SU-DHL-6 (cell line): ENCODE measurements at regions not wholly inside any gene's neighbourhood (a gene's known extent, or its start where the extent isn't known, plus 50 kb on each side); places are given as distances from the start of the nearest gene placed in this dataset.

Experiments
- H2AFZ ChIP-seq: fragments of 200-600 bp; sonication (generic); 2 replicates; pipeline ENCODE4 v1.6.1; 2014; ENCODE audit warnings: low read depth, mild to moderate bottlenecking, moderate library complexity, mixed read lengths, antibody characterized with exemption, low read length; ENCODE audit not compliant: severe bottlenecking
- H3F3A ChIP-seq: fragments of 200-600 bp; shearing (Covaris generic); 2 replicates; pipeline ENCODE4 v1.6.0; 2016; ENCODE audit warnings: antibody characterized with exemption, mild to moderate bottlenecking; ENCODE audit not compliant: insufficient read depth
- H3K27ac ChIP-seq: fragments of 200-600 bp; sonication (generic); 2 replicates; pipeline ENCODE4 v1.5.1; 2016; ENCODE audit warnings: low read depth, mild to moderate bottlenecking, low read length, moderate library complexity, mixed read lengths
- H3K27me3 ChIP-seq: fragments of 200-600 bp; sonication (generic), shearing (Covaris generic); 2 replicates; pipeline ENCODE4 v1.6.0; 2014; ENCODE audit warnings: mild to moderate bottlenecking, low read length
- H3K36me3 ChIP-seq: fragments of 200-600 bp; sonication (generic); 2 replicates; pipeline ENCODE4 v1.6.1; 2014; ENCODE audit warnings: mild to moderate bottlenecking, low read length, mixed read lengths
- H3K4me2 ChIP-seq: fragments of 300-600, 200-600 bp; shearing (Covaris generic), sonication (generic); 2 replicates; pipeline ENCODE4 v1.6.0; 2014; ENCODE audit warnings: low read length, low read depth, mild to moderate bottlenecking; ENCODE audit not compliant: poor library complexity, severe bottlenecking
- H3K4me3 ChIP-seq: fragments of 200-600 bp; sonication (generic); 2 replicates; pipeline ENCODE4 v1.5.1; 2014; ENCODE audit warnings: antibody characterized with exemption, low read length, mild to moderate bottlenecking, mixed read lengths; ENCODE audit not compliant: insufficient read depth, poor library complexity, severe bottlenecking
- H3K79me2 ChIP-seq: fragments of 200-600 bp; sonication (generic); 2 replicates; pipeline ENCODE4 v1.6.1; 2014; ENCODE audit warnings: mild to moderate bottlenecking, low read length, moderate library complexity; ENCODE audit not compliant: insufficient read depth
- H3K9ac ChIP-seq: fragments of 200-600 bp; sonication (generic); 2 replicates; pipeline ENCODE4 v1.7.0; 2014; ENCODE audit warnings: mild to moderate bottlenecking, low read length
- H3K9me2 ChIP-seq: fragments of 200-600 bp; sonication (generic); replicated peaks from 2 replicates; pipeline ENCODE4 v1.6.1; 2014; ENCODE audit warnings: low read length; ENCODE audit not compliant: insufficient read depth
- H3K9me3 ChIP-seq: fragments of 200-600 bp; sonication (generic); 2 replicates; pipeline ENCODE4 v1.6.1; 2014; ENCODE audit warnings: low read length, mixed read lengths; ENCODE audit not compliant: insufficient read depth
- H4K20me1 ChIP-seq: fragments of 200-600 bp; sonication (generic); 2 replicates; pipeline ENCODE4 v1.6.1; 2014; ENCODE audit warnings: low read depth, mild to moderate bottlenecking, antibody characterized with exemption, low read length, moderate library complexity, mixed read lengths
- EZH2phosphoT487 ChIP-seq: fragments of 200-600 bp; sonication (generic), shearing (Covaris generic); conservative IDR thresholded peaks from 2 replicates; pipeline ENCODE4 v1.6.1; 2018; ENCODE audit warnings: mild to moderate bottlenecking, antibody characterized with exemption, low read length, moderate library complexity, mixed read lengths
- TF ChIP-seq, protein P1 (sequence below): fragments of 200-600 bp; sonication (generic); IDR thresholded peaks from one replicate; pipeline ENCODE4 v1.5.1; 2017; ENCODE audit warnings: antibody characterized with exemption, mild to moderate bottlenecking, low read length, moderate library complexity; ENCODE audit not compliant: insufficient read depth, poor library complexity, severe bottlenecking

DNA sequence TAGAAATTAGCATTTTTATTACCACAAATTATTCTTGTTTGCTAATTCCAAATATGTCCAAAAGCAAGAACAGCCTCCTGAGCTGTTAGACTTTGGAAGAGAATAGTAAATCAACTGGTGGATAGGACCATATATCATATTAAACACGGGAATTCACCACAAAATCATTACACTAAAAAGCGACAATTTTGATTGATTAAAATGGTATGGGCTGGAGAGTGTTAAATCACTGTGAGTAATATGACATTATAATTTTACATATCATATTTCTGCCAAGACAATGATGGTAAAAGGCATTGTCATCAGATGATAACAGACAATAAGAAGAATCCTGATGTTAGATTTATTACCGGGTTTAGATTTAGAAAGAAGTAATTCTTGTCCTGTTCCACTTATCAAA, 107.2 kb upstream of the ARRDC3 start:
- Histone ChIP-seq H3K9me3 (no peaks in the 10 kb centered on the region), H3K27me3 (no peaks in the 10 kb centered on the region), H3F3A (no peaks in the 10 kb centered on the region), H3K9ac (no peak overlapping the region), H2AFZ (no peak overlapping the region), H3K9me2 (no peaks in the 10 kb centered on the region), H3K79me2 (no peaks in the 10 kb centered on the region), H3K36me3 (no peaks in the 10 kb centered on the region), H4K20me1 (no peaks in the 10 kb centered on the region), H3K27ac (no peak overlapping the region), H3K4me2 (no peak overlapping the region), H3K4me3 (no peak overlapping the region)
- TF ChIP-seq, protein P1, sequence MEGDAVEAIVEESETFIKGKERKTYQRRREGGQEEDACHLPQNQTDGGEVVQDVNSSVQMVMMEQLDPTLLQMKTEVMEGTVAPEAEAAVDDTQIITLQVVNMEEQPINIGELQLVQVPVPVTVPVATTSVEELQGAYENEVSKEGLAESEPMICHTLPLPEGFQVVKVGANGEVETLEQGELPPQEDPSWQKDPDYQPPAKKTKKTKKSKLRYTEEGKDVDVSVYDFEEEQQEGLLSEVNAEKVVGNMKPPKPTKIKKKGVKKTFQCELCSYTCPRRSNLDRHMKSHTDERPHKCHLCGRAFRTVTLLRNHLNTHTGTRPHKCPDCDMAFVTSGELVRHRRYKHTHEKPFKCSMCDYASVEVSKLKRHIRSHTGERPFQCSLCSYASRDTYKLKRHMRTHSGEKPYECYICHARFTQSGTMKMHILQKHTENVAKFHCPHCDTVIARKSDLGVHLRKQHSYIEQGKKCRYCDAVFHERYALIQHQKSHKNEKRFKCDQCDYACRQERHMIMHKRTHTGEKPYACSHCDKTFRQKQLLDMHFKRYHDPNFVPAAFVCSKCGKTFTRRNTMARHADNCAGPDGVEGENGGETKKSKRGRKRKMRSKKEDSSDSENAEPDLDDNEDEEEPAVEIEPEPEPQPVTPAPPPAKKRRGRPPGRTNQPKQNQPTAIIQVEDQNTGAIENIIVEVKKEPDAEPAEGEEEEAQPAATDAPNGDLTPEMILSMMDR: no peak
- TF ChIP-seq EZH2phosphoT487: no peak

DNA sequence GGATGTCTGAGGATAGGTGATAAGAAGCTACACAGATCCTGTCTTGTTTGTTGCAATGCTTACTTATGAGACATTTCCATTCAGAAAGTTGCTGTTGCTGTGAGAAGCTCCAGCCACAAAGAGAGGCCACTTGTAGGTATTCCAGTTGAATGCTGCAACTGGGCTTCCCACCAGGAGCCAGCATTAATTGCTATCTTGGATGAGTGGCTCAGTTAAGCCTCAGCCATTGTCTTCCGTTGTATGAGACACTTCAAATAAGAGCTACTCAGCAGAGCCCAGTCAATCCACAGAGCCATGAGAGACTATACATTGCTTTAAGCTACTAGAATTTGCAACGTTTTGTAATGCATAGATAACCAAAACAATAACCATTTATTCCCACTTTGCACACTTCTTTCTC, 104.3 kb upstream of the ARRDC3 start:
- H2AFZ ChIP-seq: no peak overlapping the region
- H3K27me3 ChIP-seq: no peaks in the 10 kb centered on the region
- H3K9ac ChIP-seq: no peak overlapping the region
- no peak overlapping the region for H3K4me3 ChIP-seq
- no peak for TF ChIP-seq EZH2phosphoT487
- TF ChIP-seq, protein P1: no peak
- H3K9me2 ChIP-seq: no peaks in the 10 kb centered on the region
- no peak overlapping the region for H3K27ac ChIP-seq
- no peaks in the 10 kb centered on the region for H3K79me2 ChIP-seq
- no peaks in the 10 kb centered on the region for H3F3A ChIP-seq
- no peaks in the 10 kb centered on the region for H3K9me3 ChIP-seq
- no peak overlapping the region for H3K4me2 ChIP-seq
- H4K20me1 ChIP-seq: no peaks in the 10 kb centered on the region
- no peaks in the 10 kb centered on the region for H3K36me3 ChIP-seq

GRCh38 chr5:91486638-91487037, 103.5 kb upstream of the ARRDC3 start:
- H4K20me1 ChIP-seq: no peaks in the 10 kb centered on the region
- H3K4me3 ChIP-seq: no peak overlapping the region
- no peaks in the 10 kb centered on the region for H3F3A ChIP-seq
- TF ChIP-seq, protein P1: no peak
- no peak for TF ChIP-seq EZH2phosphoT487
- H3K9ac ChIP-seq: no peak overlapping the region
- H3K4me2 ChIP-seq: no peak overlapping the region
- H3K79me2 ChIP-seq: no peaks in the 10 kb centered on the region
- H3K27me3 ChIP-seq: no peaks in the 10 kb centered on the region
- H3K9me3 ChIP-seq: no peaks in the 10 kb centered on the region
- H3K36me3 ChIP-seq: no peaks in the 10 kb centered on the region
- no peaks in the 10 kb centered on the region for H3K9me2 ChIP-seq
- no peak overlapping the region for H2AFZ ChIP-seq
- H3K27ac ChIP-seq: no peak overlapping the region
